ENCODE measurements at regions not wholly inside any gene's neighbourhood (a gene's known extent, or its start where the extent isn't known, plus 50 kb on each side); places are given as distances from the start of the nearest gene placed in this dataset.

DNA sequence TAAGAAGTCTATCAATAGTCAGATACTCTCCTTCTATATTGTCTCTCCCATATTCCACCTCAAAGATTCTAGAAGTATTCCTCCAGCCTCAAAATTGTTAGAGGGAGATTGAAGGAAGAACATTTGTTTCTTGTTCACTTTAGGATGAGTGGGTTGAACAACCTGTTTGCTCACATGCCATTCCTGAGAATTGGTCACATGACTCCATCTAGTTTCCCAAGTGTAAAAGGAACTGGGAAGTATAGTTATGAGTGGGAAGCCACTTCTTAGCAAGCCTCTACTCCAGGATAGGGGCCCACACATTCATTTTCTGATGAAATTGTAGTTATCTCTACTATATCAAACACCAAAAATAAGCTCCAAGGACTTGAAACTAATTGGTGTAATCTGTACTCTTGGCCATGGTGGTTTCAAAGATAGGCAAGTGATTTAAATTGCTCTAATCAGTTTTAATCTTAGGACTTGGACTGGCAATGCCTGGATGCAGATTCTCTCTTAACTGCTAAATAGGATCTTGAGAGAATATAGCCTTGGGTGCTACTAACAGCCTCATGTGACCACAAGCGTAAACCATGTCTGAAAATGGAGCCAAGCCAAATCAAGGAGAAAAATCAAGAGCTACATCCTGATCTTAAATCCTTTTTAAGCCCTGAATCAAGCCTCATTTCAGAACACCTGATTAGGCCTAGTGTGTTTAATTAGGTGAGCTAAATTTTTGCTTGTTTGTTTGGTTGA, 758.7 kb upstream of the MAN1A1 start:
- no peak overlapping the region for H3K9ac ChIP-seq (ENCODE audit: low read depth, low read length)
- no peaks in the 10 kb centered on the region for H3K27me3 ChIP-seq (ENCODE audit: insufficient read depth, low read length)
- 94% methylated on average over 1 of the region's 1 CpG for WGBS
- H3K4me3 ChIP-seq (ENCODE audit: low read length), result no peak overlapping the region
- no peaks in the 10 kb centered on the region for H3K4me1 ChIP-seq (ENCODE audit: insufficient read depth, low read length)
- H3K27ac ChIP-seq (ENCODE audit: low read depth, low read length), result no peak overlapping the region
- H3K9me3 ChIP-seq (ENCODE audit: insufficient read depth, low read depth, low read length), result no peaks in the 10 kb centered on the region
- no peaks in the 10 kb centered on the region for H3K36me3 ChIP-seq (ENCODE audit: insufficient read depth, low read length)

DNA sequence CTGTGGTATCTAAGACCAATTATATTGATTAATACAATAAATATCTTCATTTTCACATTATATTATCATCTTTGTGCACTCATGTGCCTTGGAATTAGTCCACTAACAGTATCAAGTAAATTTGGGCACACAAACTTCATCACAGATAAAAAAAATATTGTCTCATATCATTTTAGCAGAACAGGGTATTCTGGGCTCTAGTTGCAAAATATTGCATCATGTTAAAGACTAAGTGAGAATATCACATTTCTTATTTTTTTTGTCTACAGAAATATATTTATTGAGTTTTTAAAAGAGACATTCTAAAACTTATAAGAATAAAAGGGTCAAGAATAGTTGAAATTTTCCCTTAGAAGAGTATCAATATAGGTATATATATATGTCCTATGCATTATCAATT, 754.1 kb upstream of the MAN1A1 start:
- Histone ChIP-seq H3K9ac (ENCODE audit: low read depth, low read length) (no peak overlapping the region), H3K4me3 (ENCODE audit: low read length) (no peak overlapping the region), H3K4me1 (ENCODE audit: insufficient read depth, low read length) (no peaks in the 10 kb centered on the region), H3K27me3 (ENCODE audit: insufficient read depth, low read length) (no peaks in the 10 kb centered on the region), H3K9me3 (ENCODE audit: insufficient read depth, low read depth, low read length) (no peaks in the 10 kb centered on the region), H3K36me3 (ENCODE audit: insufficient read depth, low read length) (no peaks in the 10 kb centered on the region), H3K27ac (ENCODE audit: low read depth, low read length) (no peak overlapping the region)

DNA sequence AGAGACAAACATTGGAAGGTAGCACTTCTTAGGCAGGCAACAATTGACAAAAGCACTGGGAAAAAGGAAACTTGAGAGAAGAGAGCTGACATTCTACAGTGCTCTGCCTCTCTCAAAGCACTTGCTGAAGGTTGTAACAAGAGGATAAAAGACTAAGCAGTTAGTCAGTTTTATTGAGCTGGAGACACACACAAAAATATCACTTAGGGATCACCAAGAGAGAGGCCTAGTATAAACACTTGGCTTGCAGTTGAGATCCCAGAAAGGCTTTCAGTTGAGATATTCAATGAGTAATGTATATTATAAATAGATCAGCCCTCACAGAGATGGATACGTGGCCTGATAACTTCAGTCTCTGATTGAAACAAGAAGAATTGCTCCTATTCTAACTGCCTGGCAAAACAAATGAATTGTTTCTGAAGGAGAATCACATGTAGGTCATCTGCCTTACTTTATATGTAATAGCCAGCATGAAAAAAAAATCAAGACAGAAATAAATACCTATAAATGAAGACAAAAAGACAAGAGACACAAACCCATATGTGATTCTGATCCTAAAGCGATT, 747.2 kb upstream of the MAN1A1 start:
- 94% methylated on average over 1 of the region's 2 CpGs for WGBS
- no peaks in the 10 kb centered on the region for H3K27me3 ChIP-seq (ENCODE audit: insufficient read depth, low read length)
- H3K4me1 ChIP-seq (ENCODE audit: insufficient read depth, low read length), result no peaks in the 10 kb centered on the region
- no peaks in the 10 kb centered on the region for H3K9me3 ChIP-seq (ENCODE audit: insufficient read depth, low read depth, low read length)
- no peak overlapping the region for H3K27ac ChIP-seq (ENCODE audit: low read depth, low read length)
- no peak overlapping the region for H3K4me3 ChIP-seq (ENCODE audit: low read length)
- no peaks in the 10 kb centered on the region for H3K36me3 ChIP-seq (ENCODE audit: insufficient read depth, low read length)
- no peak overlapping the region for H3K9ac ChIP-seq (ENCODE audit: low read depth, low read length)

DNA sequence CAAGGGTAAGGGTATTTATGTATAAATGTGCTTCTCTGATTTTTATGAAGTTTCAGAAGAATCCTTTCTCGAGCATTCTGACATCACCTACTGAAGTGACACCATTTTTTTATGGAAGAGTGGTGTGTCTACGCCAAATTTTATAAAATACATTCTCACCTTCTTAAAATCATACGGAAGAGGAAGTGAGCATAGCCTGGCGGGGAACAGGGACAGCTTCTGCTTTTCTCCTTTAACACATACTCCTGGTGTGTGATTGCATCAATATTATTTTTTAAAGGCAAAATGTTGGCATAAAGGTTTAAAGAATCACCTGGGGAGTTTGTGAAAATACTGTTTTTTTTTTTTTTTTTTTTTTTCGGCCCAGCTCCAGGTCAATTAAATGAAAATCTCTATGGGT, 733.6 kb upstream of the MAN1A1 start:
- no peaks in the 10 kb centered on the region for H3K36me3 ChIP-seq (ENCODE audit: insufficient read depth, low read length)
- H3K4me3 ChIP-seq (ENCODE audit: low read length), result no peak overlapping the region
- no peaks in the 10 kb centered on the region for H3K9me3 ChIP-seq (ENCODE audit: insufficient read depth, low read depth, low read length)
- WGBS, result 100% methylated on average over 3 of the region's 5 CpGs
- H3K9ac ChIP-seq (ENCODE audit: low read depth, low read length), result no peak overlapping the region
- no peaks in the 10 kb centered on the region for H3K27me3 ChIP-seq (ENCODE audit: insufficient read depth, low read length)
- H3K27ac ChIP-seq (ENCODE audit: low read depth, low read length), result no peak overlapping the region
- H3K4me1 ChIP-seq (ENCODE audit: insufficient read depth, low read length), result no peaks in the 10 kb centered on the region

DNA sequence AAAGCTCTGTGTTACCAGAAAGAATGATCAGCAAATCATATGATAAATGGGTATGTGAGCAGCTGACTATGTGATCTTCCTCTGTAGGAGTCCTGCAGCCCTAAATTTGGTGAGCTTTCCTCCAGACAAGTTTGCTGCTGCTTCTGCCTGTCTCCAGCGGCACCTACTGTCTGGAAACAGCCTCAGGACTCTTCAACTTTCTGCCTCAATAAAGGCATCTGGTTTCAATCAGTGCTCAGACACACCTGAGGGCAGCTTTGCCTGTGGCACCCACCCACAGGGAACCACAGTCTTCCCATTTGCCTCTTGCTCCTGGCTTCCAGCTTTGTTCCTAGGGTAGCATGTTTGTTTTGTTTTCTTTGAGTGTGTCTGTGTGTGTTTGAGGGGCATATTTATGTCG, 727.9 kb upstream of the MAN1A1 start:
- H3K4me3 ChIP-seq (ENCODE audit: low read length), result no peak overlapping the region
- no peak overlapping the region for H3K27ac ChIP-seq (ENCODE audit: low read depth, low read length)
- WGBS, result 69% methylated on average over 2 of the region's 2 CpGs
- H3K9me3 ChIP-seq (ENCODE audit: insufficient read depth, low read depth, low read length), result no peaks in the 10 kb centered on the region
- no peaks in the 10 kb centered on the region for H3K4me1 ChIP-seq (ENCODE audit: insufficient read depth, low read length)
- no peak overlapping the region for H3K9ac ChIP-seq (ENCODE audit: low read depth, low read length)
- H3K27me3 ChIP-seq (ENCODE audit: insufficient read depth, low read length), result no peaks in the 10 kb centered on the region
- H3K36me3 ChIP-seq (ENCODE audit: insufficient read depth, low read length), result no peaks in the 10 kb centered on the region

DNA sequence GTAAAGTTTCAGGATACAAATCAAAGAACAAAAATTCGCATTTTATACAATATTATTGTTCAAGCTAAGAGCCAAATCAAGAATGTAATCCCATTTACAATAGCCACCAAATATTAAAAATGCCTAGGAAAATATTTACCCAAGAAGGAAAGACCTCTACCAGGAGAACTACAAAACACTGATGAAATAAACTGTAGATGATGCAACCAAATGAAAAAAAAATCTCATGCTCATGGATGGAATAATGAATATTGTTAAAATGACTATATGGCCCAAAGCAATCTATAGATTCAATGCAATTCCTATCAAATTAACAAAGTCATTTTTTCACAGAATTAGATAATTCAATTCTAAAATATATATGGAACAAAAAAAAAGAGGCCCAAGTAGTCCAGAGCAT, 708.8 kb upstream of the MAN1A1 start:
- Histone ChIP-seq H3K9ac (ENCODE audit: low read depth, low read length) (no peak overlapping the region), H3K27me3 (ENCODE audit: insufficient read depth, low read length) (no peaks in the 10 kb centered on the region), H3K36me3 (ENCODE audit: insufficient read depth, low read length) (no peaks in the 10 kb centered on the region), H3K4me1 (ENCODE audit: insufficient read depth, low read length) (no peaks in the 10 kb centered on the region), H3K27ac (ENCODE audit: low read depth, low read length) (no peak overlapping the region), H3K4me3 (ENCODE audit: low read length) (no peak overlapping the region), H3K9me3 (ENCODE audit: insufficient read depth, low read depth, low read length) (no peaks in the 10 kb centered on the region)
- WGBS, result 91% methylated on average over 1 of the region's 1 CpG

DNA sequence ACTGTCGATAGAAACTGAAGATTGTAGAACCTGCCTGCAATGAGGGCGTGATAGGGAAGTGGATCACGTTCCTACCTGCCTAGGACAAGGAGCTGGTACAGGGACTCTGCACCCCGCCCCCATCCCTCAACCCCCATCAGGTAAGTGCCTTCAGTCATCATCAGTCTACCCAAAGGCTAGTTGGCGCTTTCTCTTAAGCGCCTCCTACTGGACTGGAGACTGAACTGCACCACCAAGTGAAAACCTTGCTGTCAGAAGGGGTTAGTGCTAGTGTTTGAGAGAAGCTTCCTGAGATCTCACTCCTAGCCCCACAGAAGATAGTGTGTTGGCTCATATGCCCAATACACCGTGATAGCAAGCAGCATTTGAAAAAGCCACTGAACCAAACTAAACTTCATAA, 706.5 kb upstream of the MAN1A1 start:
- no peak overlapping the region for H3K4me3 ChIP-seq (ENCODE audit: low read length)
- no peaks in the 10 kb centered on the region for H3K27me3 ChIP-seq (ENCODE audit: insufficient read depth, low read length)
- H3K4me1 ChIP-seq (ENCODE audit: insufficient read depth, low read length), result no peaks in the 10 kb centered on the region
- no peaks in the 10 kb centered on the region for H3K36me3 ChIP-seq (ENCODE audit: insufficient read depth, low read length)
- H3K9me3 ChIP-seq (ENCODE audit: insufficient read depth, low read depth, low read length), result no peaks in the 10 kb centered on the region
- H3K27ac ChIP-seq (ENCODE audit: low read depth, low read length), result no peak overlapping the region
- 79% methylated on average over 7 of the region's 7 CpGs for WGBS
- no peak overlapping the region for H3K9ac ChIP-seq (ENCODE audit: low read depth, low read length)

DNA sequence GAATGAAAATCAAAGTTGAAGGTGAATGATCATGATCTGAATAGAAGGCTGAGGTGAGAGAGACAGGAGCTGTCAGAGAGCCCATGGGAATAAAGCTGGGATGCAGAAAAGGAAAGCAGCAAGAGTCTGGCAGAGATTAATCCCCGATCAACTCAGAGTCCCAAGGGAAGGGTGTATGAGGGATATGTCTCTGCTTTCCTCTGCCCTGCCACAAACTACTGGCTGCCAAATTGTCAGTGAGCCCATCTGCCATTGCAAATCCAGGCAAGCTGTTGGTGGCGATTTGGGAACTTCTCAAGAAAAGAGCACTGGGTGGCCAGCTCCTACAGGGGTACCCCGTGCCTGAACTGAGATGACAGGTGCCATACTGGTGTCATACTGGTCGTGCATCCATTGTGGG, 705.5 kb upstream of the MAN1A1 start:
- no peak overlapping the region for H3K4me3 ChIP-seq (ENCODE audit: low read length)
- H3K9me3 ChIP-seq (ENCODE audit: insufficient read depth, low read depth, low read length), result no peaks in the 10 kb centered on the region
- H3K9ac ChIP-seq (ENCODE audit: low read depth, low read length), result no peak overlapping the region
- H3K4me1 ChIP-seq (ENCODE audit: insufficient read depth, low read length), result no peaks in the 10 kb centered on the region
- no peaks in the 10 kb centered on the region for H3K36me3 ChIP-seq (ENCODE audit: insufficient read depth, low read length)
- WGBS, result 93% methylated on average over 4 of the region's 4 CpGs
- H3K27me3 ChIP-seq (ENCODE audit: insufficient read depth, low read length), result no peaks in the 10 kb centered on the region
- no peak overlapping the region for H3K27ac ChIP-seq (ENCODE audit: low read depth, low read length)

DNA sequence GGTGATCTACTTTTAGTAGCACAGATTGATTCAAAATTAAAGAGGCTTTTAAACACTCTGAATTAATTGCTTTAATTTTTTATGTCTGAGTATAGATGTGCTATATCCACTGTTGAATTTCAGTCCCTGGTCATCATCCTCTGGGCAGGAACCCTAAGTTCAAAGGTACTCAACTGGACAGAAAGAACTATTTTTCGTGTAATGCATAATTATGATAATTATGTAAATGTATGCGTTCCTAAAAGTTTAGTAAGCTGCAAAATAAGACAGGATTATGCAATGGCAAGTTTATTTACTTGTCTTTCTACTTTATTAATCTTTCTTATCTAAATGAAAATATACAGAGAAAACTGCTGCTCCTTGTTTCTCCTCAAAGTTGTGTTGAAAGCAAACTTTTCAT, 690.1 kb upstream of the MAN1A1 start:
- no peaks in the 10 kb centered on the region for H3K9me3 ChIP-seq (ENCODE audit: insufficient read depth, low read depth, low read length)
- H3K36me3 ChIP-seq (ENCODE audit: insufficient read depth, low read length), result no peaks in the 10 kb centered on the region
- no peak overlapping the region for H3K4me3 ChIP-seq (ENCODE audit: low read length)
- no peak overlapping the region for H3K9ac ChIP-seq (ENCODE audit: low read depth, low read length)
- H3K27me3 ChIP-seq (ENCODE audit: insufficient read depth, low read length), result no peaks in the 10 kb centered on the region
- WGBS, result 96% methylated on average over 2 of the region's 2 CpGs
- H3K27ac ChIP-seq (ENCODE audit: low read depth, low read length), result no peak overlapping the region
- H3K4me1 ChIP-seq (ENCODE audit: insufficient read depth, low read length), result no peaks in the 10 kb centered on the region

DNA sequence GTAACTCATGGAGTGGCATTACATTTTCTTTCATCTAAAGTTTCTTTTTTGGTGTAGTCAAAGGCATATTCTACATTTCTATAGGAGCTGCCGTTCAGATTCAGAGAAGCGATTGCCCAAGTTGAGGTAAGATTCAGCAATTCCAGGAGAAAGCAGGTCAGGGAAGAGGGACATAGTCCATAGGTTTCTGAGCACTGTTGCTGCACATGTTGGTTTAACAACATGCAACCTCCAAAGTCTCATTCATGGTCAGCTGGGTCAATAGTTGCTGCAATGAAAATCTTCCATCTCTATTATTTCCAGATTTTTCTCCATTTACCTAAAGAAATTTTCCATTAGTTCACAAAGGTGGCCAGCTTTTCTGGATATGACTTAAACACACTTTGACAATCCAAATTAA, 682.3 kb upstream of the MAN1A1 start:
- WGBS, result 97% methylated on average over 2 of the region's 2 CpGs
- H3K4me1 ChIP-seq (ENCODE audit: insufficient read depth, low read length), result no peaks in the 10 kb centered on the region
- no peak overlapping the region for H3K4me3 ChIP-seq (ENCODE audit: low read length)
- H3K9ac ChIP-seq (ENCODE audit: low read depth, low read length), result no peak overlapping the region
- H3K27ac ChIP-seq (ENCODE audit: low read depth, low read length), result no peak overlapping the region
- H3K36me3 ChIP-seq (ENCODE audit: insufficient read depth, low read length), result no peaks in the 10 kb centered on the region
- H3K27me3 ChIP-seq (ENCODE audit: insufficient read depth, low read length), result no peaks in the 10 kb centered on the region
- H3K9me3 ChIP-seq (ENCODE audit: insufficient read depth, low read depth, low read length), result no peaks in the 10 kb centered on the region

DNA sequence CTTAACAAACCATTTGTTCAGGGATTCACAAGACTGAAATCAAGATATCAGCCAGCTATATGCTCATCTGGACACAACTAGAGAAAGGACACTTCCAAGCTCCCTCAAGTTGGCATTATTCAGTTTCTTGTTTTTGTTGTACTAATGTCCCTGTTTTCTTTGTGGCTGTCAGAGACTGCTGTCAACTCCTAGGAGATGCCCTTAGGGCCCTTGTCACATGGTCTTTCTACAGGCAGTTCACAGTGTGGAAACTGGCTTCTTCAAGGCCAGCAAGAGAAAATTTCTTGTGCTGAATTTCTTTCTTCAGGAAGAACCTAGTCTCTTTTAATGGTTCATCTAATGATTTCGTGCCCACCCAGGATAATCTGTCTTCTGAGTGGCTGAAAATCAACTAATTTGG, 677.2 kb upstream of the MAN1A1 start:
- 82% methylated on average over 1 of the region's 1 CpG for WGBS
- H3K9ac ChIP-seq (ENCODE audit: low read depth, low read length), result no peak overlapping the region
- no peaks in the 10 kb centered on the region for H3K9me3 ChIP-seq (ENCODE audit: insufficient read depth, low read depth, low read length)
- no peaks in the 10 kb centered on the region for H3K4me1 ChIP-seq (ENCODE audit: insufficient read depth, low read length)
- H3K27me3 ChIP-seq (ENCODE audit: insufficient read depth, low read length), result no peaks in the 10 kb centered on the region
- no peaks in the 10 kb centered on the region for H3K36me3 ChIP-seq (ENCODE audit: insufficient read depth, low read length)
- no peak overlapping the region for H3K4me3 ChIP-seq (ENCODE audit: low read length)
- no peak overlapping the region for H3K27ac ChIP-seq (ENCODE audit: low read depth, low read length)

DNA sequence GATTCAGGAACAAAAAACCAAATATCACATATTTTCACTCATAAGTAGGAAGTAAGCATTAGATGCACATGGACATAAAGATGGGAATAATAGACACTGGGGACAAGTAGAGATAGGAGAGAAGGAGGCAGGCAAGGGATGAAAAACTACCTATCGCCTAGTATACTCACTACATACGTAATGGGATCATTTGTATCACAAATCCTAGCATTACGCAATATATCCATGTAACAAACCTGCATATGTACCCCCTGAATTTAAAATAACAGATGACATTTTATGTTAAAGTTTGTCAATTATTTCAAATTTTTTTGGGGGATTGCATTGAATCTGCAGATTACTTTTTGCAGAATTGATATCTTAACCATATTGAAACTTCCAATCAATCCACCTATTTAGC, 660.5 kb upstream of the MAN1A1 start:
- Histone ChIP-seq H3K4me3 (ENCODE audit: low read length) (no peak overlapping the region), H3K4me1 (ENCODE audit: insufficient read depth, low read length) (no peaks in the 10 kb centered on the region), H3K9me3 (ENCODE audit: insufficient read depth, low read depth, low read length) (0 out of 2 replicates have a peak, but pooled peaks cover 3% of the 10 kb centered on the region), H3K9ac (ENCODE audit: low read depth, low read length) (no peak overlapping the region), H3K36me3 (ENCODE audit: insufficient read depth, low read length) (no peaks in the 10 kb centered on the region), H3K27me3 (ENCODE audit: insufficient read depth, low read length) (no peaks in the 10 kb centered on the region), H3K27ac (ENCODE audit: low read depth, low read length) (no peak overlapping the region)
- WGBS, result 94% methylated on average over 3 of the region's 3 CpGs
